NT2/D1 (cell line): ENCODE measurements at regions not wholly inside any gene's neighbourhood (a gene's known extent, or its start where the extent isn't known, plus 50 kb on each side); places are given as distances from the start of the nearest gene placed in this dataset.

ENCODE experiments used
- SUZ12 ChIP-seq: IDR thresholded peaks from 2 replicates; pipeline ENCODE4 v1.6.1; 2011; ENCODE audit not compliant: insufficient read length, insufficient read depth; ENCODE audit errors: extremely low read depth
- YY1 ChIP-seq: IDR thresholded peaks from 2 replicates; pipeline ENCODE4 v1.6.1; 2011; ENCODE audit not compliant: insufficient read length, insufficient read depth
- ZNF274 ChIP-seq: IDR thresholded peaks from 2 replicates; pipeline ENCODE4 v1.6.1; 2011; ENCODE audit warnings: mild to moderate bottlenecking, low read depth, low read length

DNA sequence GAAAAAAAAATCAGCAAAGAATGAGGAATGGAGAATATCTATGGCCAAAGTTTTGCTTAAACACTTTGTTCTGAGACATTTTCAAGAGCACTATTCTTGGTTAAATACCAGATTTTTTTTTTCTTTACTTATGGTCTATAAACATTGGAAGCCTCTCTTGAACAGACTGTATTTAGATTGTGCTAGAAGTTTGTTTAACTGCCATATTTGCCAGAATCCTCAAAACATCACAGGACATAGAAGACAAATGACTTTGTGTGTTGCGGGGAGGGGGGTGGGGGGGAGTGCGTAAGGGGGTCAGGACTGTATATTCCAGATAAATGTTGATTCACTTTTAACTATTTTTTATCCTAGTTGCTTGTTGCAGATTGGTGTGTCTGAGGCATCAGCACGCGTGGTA is 262.0 kb downstream of the MEIS1 start:
- TF ChIP-seq ZNF274 = no peak
- TF ChIP-seq YY1 = no peak
- no peak for TF ChIP-seq SUZ12
